Neural cell (in vitro differentiated cells): ENCODE measurements at regions not wholly inside any gene's neighbourhood (a gene's known extent, or its start where the extent isn't known, plus 50 kb on each side); places are given as distances from the start of the nearest gene placed in this dataset.
"Not testable (repeated sequence)": the region's sequence is repeated elsewhere in the genome, so short reads cannot be mapped to it uniquely, and the experiment has no call there.

ENCODE experiments used
- H2AFZ ChIP-seq: fragments of 200-600, 300-800 bp; sonication (generic), shearing (Covaris generic); 2 replicates; pipeline ENCODE4 v1.6.0; 2014; ENCODE audit warnings: low read depth, mild to moderate bottlenecking, antibody characterized with exemption, low read length, moderate library complexity
- H3F3A ChIP-seq: fragments of 200-600 bp; shearing (Covaris generic); 2 replicates; pipeline ENCODE4 v1.6.1; 2016; ENCODE audit warnings: mild to moderate bottlenecking, moderate library complexity, mixed read lengths, antibody characterized with exemption, low read length; ENCODE audit not compliant: insufficient read depth, poor library complexity, severe bottlenecking
- H3K27ac ChIP-seq: fragments of 200-600, 300-800 bp; sonication (generic), shearing (Covaris generic); 2 replicates; pipeline ENCODE4 v1.5.1; 2014; ENCODE audit warnings: mild to moderate bottlenecking, low read length, moderate library complexity
- H3K27me3 ChIP-seq: fragments of 300-800, 200-600 bp; sonication (generic), shearing (Covaris generic); 2 replicates; pipeline ENCODE4 v1.6.0; 2014; ENCODE audit warnings: mild to moderate bottlenecking, low read depth, low read length, moderate library complexity; ENCODE audit not compliant: insufficient read depth
- H3K36me3 ChIP-seq: fragments of 300-800, 200-600 bp; sonication (generic), shearing (Covaris generic); 2 replicates; pipeline ENCODE4 v1.5.1; 2014; ENCODE audit warnings: mild to moderate bottlenecking, antibody characterized with exemption, low read length, moderate library complexity; ENCODE audit not compliant: insufficient read depth
- H3K4me2 ChIP-seq: fragments of 300-800, 200-600 bp; sonication (generic), shearing (Covaris generic); 2 replicates; pipeline ENCODE4 v1.6.0; 2014; ENCODE audit warnings: mild to moderate bottlenecking, low read length
- H3K4me3 ChIP-seq: fragments of 300-800, 200-600 bp; sonication (generic), shearing (Covaris generic); 2 replicates; pipeline ENCODE4 v1.5.1; 2014; ENCODE audit warnings: mild to moderate bottlenecking, low read length, moderate library complexity
- H3K79me2 ChIP-seq: fragments of 200-600 bp; shearing (Covaris generic); replicated peaks from 2 replicates; pipeline ENCODE4 v1.6.0; 2014; ENCODE audit warnings: mild to moderate bottlenecking, low read length, moderate library complexity; ENCODE audit not compliant: insufficient read depth
- H3K9ac ChIP-seq: fragments of 300-800, 200-600 bp; sonication (generic), shearing (Covaris generic); 2 replicates; pipeline ENCODE4 v1.6.1; 2016; ENCODE audit warnings: mild to moderate bottlenecking, low read length, mixed read lengths
- H3K9me2 ChIP-seq: fragments of 200-600 bp; shearing (Covaris generic); 2 replicates; pipeline ENCODE4 v1.6.1; 2016; ENCODE audit warnings: mild to moderate bottlenecking, low read length, mixed read lengths; ENCODE audit not compliant: insufficient read depth
- H3K9me3 ChIP-seq: fragments of 200-600, 300-800 bp; sonication (generic), shearing (Covaris generic); 2 replicates; pipeline ENCODE4 v1.6.1; 2016; ENCODE audit warnings: mild to moderate bottlenecking, mixed run types, low read length, moderate library complexity, mixed read lengths
- H4K20me1 ChIP-seq: fragments of 200-600 bp; shearing (Covaris generic); 2 replicates; pipeline ENCODE4 v1.6.1; 2016; ENCODE audit warnings: mild to moderate bottlenecking, mixed run types; ENCODE audit not compliant: insufficient read depth
- EP300 ChIP-seq: fragments of 450-650 bp; conservative IDR thresholded peaks from 2 replicates; pipeline ENCODE4 v1.6.1; 2014; ENCODE audit warnings: antibody characterized with exemption, mild to moderate bottlenecking, moderate library complexity; ENCODE audit not compliant: poor library complexity, severe bottlenecking
- EZH2 ChIP-seq: fragments of 200-600, 300-800 bp; shearing (Covaris generic), sonication (generic); IDR thresholded peaks from 2 replicates; pipeline ENCODE4 v1.6.1; 2014; ENCODE audit warnings: antibody characterized with exemption, low read length, borderline replicate concordance, mild to moderate bottlenecking; ENCODE audit not compliant: insufficient read depth, poor library complexity, severe bottlenecking
- MXI1 ChIP-seq: fragments of 450-650 bp; conservative IDR thresholded peaks from 2 replicates; pipeline ENCODE4 v1.6.1; 2014; ENCODE audit warnings: antibody characterized with exemption, mild to moderate bottlenecking; ENCODE audit not compliant: poor library complexity, severe bottlenecking
- POLR2AphosphoS5 ChIP-seq: IDR thresholded peaks from 2 replicates; pipeline ENCODE4 v1.6.1; 2012
- SMC3 ChIP-seq: fragments of 450-650 bp; conservative IDR thresholded peaks from 2 replicates; pipeline ENCODE4 v1.6.1; 2014; ENCODE audit warnings: antibody characterized with exemption, mild to moderate bottlenecking, moderate library complexity; ENCODE audit not compliant: poor library complexity
- TAF1 ChIP-seq: IDR thresholded peaks from 2 replicates; pipeline ENCODE4 v1.6.1; 2012; ENCODE audit warnings: low read depth
- TF ChIP-seq, protein P1 (sequence below): fragments of 450-650 bp; IDR thresholded peaks from 2 replicates; pipeline ENCODE4 v1.5.1; 2014; ENCODE audit warnings: antibody characterized with exemption, mild to moderate bottlenecking, moderate library complexity; ENCODE audit not compliant: poor library complexity, severe bottlenecking
- TF ChIP-seq, protein P2 (sequence below): IDR thresholded peaks from 2 replicates; pipeline ENCODE4 v1.6.1; 2012; ENCODE audit warnings: borderline replicate concordance

DNA sequence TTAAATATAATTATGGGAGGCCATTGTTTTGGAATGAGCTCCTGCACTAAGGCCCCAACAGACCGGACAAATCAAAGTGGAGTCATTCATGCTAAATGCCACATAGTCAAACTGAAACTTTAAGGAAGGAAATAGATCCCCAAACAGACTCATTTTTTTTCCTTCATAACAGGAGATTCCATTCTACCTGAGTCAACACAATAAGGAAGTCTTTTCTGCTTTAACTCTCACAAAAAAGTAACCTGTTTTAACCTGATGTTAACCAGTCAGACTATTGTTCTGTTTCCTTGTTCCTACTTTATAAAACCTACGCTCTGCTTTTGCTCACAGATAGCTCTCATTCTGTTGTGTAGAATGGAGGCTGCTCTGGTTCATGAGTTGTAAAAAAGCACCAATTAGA lies 234.9 kb downstream of the YTHDC2 start:
- Histone ChIP-seq H3K9me2 (no peaks in the 10 kb centered on the region), H3K9ac (no peak overlapping the region), H2AFZ (no peak overlapping the region), H3K9me3 (no peaks in the 10 kb centered on the region), H3K36me3 (no peaks in the 10 kb centered on the region), H3K4me2 (no peak overlapping the region), H3K27me3 (no peaks in the 10 kb centered on the region), H3F3A (no peaks in the 10 kb centered on the region), H3K79me2 (no peaks in the 10 kb centered on the region), H3K4me3 (no peak overlapping the region), H3K27ac (no peak overlapping the region), H4K20me1 (no peaks in the 10 kb centered on the region)
- no peak for TF ChIP-seq MXI1
- no peak for TF ChIP-seq SMC3
- TF ChIP-seq, protein P1, sequence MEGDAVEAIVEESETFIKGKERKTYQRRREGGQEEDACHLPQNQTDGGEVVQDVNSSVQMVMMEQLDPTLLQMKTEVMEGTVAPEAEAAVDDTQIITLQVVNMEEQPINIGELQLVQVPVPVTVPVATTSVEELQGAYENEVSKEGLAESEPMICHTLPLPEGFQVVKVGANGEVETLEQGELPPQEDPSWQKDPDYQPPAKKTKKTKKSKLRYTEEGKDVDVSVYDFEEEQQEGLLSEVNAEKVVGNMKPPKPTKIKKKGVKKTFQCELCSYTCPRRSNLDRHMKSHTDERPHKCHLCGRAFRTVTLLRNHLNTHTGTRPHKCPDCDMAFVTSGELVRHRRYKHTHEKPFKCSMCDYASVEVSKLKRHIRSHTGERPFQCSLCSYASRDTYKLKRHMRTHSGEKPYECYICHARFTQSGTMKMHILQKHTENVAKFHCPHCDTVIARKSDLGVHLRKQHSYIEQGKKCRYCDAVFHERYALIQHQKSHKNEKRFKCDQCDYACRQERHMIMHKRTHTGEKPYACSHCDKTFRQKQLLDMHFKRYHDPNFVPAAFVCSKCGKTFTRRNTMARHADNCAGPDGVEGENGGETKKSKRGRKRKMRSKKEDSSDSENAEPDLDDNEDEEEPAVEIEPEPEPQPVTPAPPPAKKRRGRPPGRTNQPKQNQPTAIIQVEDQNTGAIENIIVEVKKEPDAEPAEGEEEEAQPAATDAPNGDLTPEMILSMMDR: no peak
- TF ChIP-seq EZH2: no peak
- no peak for TF ChIP-seq TAF1
- no peak for TF ChIP-seq POLR2AphosphoS5
- TF ChIP-seq EP300: no peak
- TF ChIP-seq, protein P2, sequence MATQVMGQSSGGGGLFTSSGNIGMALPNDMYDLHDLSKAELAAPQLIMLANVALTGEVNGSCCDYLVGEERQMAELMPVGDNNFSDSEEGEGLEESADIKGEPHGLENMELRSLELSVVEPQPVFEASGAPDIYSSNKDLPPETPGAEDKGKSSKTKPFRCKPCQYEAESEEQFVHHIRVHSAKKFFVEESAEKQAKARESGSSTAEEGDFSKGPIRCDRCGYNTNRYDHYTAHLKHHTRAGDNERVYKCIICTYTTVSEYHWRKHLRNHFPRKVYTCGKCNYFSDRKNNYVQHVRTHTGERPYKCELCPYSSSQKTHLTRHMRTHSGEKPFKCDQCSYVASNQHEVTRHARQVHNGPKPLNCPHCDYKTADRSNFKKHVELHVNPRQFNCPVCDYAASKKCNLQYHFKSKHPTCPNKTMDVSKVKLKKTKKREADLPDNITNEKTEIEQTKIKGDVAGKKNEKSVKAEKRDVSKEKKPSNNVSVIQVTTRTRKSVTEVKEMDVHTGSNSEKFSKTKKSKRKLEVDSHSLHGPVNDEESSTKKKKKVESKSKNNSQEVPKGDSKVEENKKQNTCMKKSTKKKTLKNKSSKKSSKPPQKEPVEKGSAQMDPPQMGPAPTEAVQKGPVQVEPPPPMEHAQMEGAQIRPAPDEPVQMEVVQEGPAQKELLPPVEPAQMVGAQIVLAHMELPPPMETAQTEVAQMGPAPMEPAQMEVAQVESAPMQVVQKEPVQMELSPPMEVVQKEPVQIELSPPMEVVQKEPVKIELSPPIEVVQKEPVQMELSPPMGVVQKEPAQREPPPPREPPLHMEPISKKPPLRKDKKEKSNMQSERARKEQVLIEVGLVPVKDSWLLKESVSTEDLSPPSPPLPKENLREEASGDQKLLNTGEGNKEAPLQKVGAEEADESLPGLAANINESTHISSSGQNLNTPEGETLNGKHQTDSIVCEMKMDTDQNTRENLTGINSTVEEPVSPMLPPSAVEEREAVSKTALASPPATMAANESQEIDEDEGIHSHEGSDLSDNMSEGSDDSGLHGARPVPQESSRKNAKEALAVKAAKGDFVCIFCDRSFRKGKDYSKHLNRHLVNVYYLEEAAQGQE: no peak

GRCh38 chr5:113749334-113749733 lies 235.8 kb downstream of the YTHDC2 start:
- no peak for TF ChIP-seq EP300
- TF ChIP-seq, protein P2: no peak
- no peak for TF ChIP-seq EZH2
- no peak for TF ChIP-seq POLR2AphosphoS5
- TF ChIP-seq, protein P1: no peak
- Histone ChIP-seq H3K79me2 (no peaks in the 10 kb centered on the region), H3K36me3 (no peaks in the 10 kb centered on the region), H3K9me2 (no peaks in the 10 kb centered on the region), H3F3A (no peaks in the 10 kb centered on the region), H3K9me3 (no peaks in the 10 kb centered on the region), H3K27me3 (no peaks in the 10 kb centered on the region), H2AFZ (no peak overlapping the region), H4K20me1 (no peaks in the 10 kb centered on the region), H3K9ac (no peak overlapping the region), H3K4me3 (no peak overlapping the region), H3K4me2 (no peak overlapping the region), H3K27ac (no peak overlapping the region)

DNA sequence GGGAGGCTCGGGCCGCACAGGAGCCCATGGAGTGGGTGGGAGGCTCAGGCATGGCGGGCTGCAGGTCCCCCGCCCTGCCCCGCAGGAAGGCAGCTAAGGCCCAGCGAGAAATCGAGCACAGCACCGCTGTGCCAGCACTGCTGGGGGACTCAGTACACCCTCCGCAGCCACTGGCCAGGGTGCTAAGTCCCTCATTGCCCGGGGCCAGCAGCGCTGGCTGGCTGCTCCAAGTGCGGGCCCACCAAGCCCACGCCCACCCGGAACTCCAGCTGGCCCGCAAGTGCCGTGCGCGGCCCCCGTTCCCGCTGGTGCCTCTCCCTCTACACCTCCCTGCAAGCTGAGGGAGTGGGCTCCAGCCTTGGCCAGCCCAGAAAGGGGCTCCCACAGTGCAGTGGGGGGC lies 239.7 kb downstream of the YTHDC2 start:
- H3K27ac ChIP-seq, H3K9me2 ChIP-seq, H4K20me1 ChIP-seq, H3K9ac ChIP-seq, H3K4me3 ChIP-seq, H3K27me3 ChIP-seq, H3F3A ChIP-seq, H3K36me3 ChIP-seq, H3K9me3 ChIP-seq, H3K4me2 ChIP-seq, H3K79me2 ChIP-seq, H2AFZ ChIP-seq: not testable (repeated sequence)
